HG03135 (cell line): ENCODE measurements at regions not wholly inside any gene's neighbourhood (a gene's known extent, or its start where the extent isn't known, plus 50 kb on each side); places are given as distances from the start of the nearest gene placed in this dataset.
A peak's percentile ranks its signal among the peaks of the same experiment; 100 is the strongest.

Source experiments
- ATAC-seq: cut with Tn5 transposase; IDR thresholded peaks from one replicate; pipeline ENCODE4 v1.9.1; 2021; ENCODE audit warnings: mild to moderate bottlenecking, moderate library complexity; ENCODE audit not compliant: unreplicated experiment

GRCh38 chr10:110373857-110374654 lies 69.3 kb upstream of the SMNDC1 start:
- no peak for ATAC-seq

GRCh38 chr10:110375121-110375520 lies 70.4 kb upstream of the SMNDC1 start:
- ATAC-seq: no peak

GRCh38 chr10:110376021-110376766 lies 71.5 kb upstream of the SMNDC1 start:
- ATAC-seq: no peak

GRCh38 chr10:110376767-110377160 lies 72.0 kb upstream of the SMNDC1 start:
- ATAC-seq: no peak

- ATAC-seq: no peak
Measured at GRCh38 chr10:110378006-110378405, 73.3 kb upstream of the SMNDC1 start.

- no peak for ATAC-seq
Measured at GRCh38 chr10:110378533-110379108, 73.9 kb upstream of the SMNDC1 start.

GRCh38 chr10:110379831-110380230 lies 75.1 kb upstream of the SMNDC1 start:
- no peak for ATAC-seq

GRCh38 chr10:110380293-110380692 lies 75.6 kb upstream of the SMNDC1 start:
- ATAC-seq: no peak

GRCh38 chr10:110382695-110383094 lies 78.0 kb upstream of the SMNDC1 start:
- no peak for ATAC-seq

- ATAC-seq: no peak
Measured at GRCh38 chr10:110387617-110387982, 82.9 kb upstream of the SMNDC1 start.

- peak; percentile 85 for ATAC-seq
Measured at GRCh38 chr10:110387983-110388686, 83.4 kb upstream of the SMNDC1 start.

GRCh38 chr10:110388687-110389052 lies 84.0 kb upstream of the SMNDC1 start:
- no peak for ATAC-seq

GRCh38 chr10:110389255-110389654 lies 84.5 kb upstream of the SMNDC1 start:
- no peak for ATAC-seq

GRCh38 chr10:110391541-110391940 lies 86.8 kb upstream of the SMNDC1 start:
- no peak for ATAC-seq

- ATAC-seq: no peak
Measured at GRCh38 chr10:110392121-110392520, 87.4 kb upstream of the SMNDC1 start.

GRCh38 chr10:110392868-110393740 lies 88.4 kb upstream of the SMNDC1 start:
- ATAC-seq: no peak

GRCh38 chr10:110393866-110394265 lies 89.1 kb upstream of the SMNDC1 start:
- no peak for ATAC-seq

GRCh38 chr10:110394296-110394695 lies 89.6 kb upstream of the SMNDC1 start:
- no peak for ATAC-seq

GRCh38 chr10:110394898-110395297 lies 90.2 kb upstream of the SMNDC1 start:
- ATAC-seq: no peak
